GM12873 (cell line): ENCODE measurements at regions not wholly inside any gene's neighbourhood (a gene's known extent, or its start where the extent isn't known, plus 50 kb on each side); places are given as distances from the start of the nearest gene placed in this dataset.

Source experiments
- TF ChIP-seq, protein P1 (sequence below): IDR thresholded peaks from 2 replicates; pipeline ENCODE4 v1.5.1; 2012; ENCODE audit warnings: low read depth, mild to moderate bottlenecking, moderate library complexity, low read length, control low read depth; ENCODE audit not compliant: insufficient read depth; ENCODE audit errors: missing control alignments

- TF ChIP-seq, protein P1, sequence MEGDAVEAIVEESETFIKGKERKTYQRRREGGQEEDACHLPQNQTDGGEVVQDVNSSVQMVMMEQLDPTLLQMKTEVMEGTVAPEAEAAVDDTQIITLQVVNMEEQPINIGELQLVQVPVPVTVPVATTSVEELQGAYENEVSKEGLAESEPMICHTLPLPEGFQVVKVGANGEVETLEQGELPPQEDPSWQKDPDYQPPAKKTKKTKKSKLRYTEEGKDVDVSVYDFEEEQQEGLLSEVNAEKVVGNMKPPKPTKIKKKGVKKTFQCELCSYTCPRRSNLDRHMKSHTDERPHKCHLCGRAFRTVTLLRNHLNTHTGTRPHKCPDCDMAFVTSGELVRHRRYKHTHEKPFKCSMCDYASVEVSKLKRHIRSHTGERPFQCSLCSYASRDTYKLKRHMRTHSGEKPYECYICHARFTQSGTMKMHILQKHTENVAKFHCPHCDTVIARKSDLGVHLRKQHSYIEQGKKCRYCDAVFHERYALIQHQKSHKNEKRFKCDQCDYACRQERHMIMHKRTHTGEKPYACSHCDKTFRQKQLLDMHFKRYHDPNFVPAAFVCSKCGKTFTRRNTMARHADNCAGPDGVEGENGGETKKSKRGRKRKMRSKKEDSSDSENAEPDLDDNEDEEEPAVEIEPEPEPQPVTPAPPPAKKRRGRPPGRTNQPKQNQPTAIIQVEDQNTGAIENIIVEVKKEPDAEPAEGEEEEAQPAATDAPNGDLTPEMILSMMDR: no peak
Observed at GRCh38 chr1:106780066-106780465, 276.4 kb upstream of the PRMT6 start.

GRCh38 chr1:106780806-106781569, 275.5 kb upstream of the PRMT6 start:
- TF ChIP-seq, protein P1: no peak

DNA sequence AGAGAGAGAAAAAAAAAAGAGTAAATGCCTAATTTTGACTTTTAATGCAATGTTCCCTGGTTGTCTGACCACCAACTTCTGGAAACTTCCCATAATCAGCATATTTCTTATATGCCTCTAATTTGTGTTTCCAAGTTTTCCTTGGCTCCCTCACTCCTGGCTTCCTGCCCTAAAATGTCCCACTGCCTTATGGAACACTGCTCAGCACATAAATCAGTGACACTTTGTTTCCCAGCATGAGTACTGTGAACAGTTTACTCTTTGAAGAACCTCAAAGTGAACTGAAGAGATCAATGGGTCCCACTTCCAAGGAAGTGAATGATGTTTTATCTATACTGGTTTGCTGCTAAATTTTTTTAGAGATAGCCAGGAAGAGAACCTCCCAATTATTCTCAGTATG, 271.3 kb upstream of the PRMT6 start:
- TF ChIP-seq, protein P1: no peak

GRCh38 chr1:106787520-106787919, 269.0 kb upstream of the PRMT6 start:
- TF ChIP-seq, protein P1: no peak

DNA sequence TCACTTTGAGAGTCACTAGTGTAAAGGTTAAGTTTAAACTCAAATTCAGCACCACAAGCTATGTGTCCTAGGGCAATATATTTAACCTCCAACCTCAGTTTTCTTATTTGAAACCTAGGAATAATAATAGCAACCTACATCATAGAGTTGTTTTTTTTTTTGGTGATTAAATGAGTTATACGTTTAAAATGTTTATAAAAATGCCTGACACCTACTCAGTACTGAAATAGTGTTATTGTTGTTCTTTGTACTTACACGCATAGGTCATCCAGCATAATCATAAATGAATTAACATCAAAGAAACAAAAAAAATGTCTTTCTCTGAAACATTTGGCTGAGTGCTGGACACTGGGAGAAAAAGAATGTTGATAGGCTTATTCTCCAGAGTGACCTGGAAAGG, 266.8 kb upstream of the PRMT6 start:
- TF ChIP-seq, protein P1: no peak

- TF ChIP-seq, protein P1: no peak
Observed at GRCh38 chr1:106791041-106791440, 265.4 kb upstream of the PRMT6 start.

- TF ChIP-seq, protein P1: no peak
Observed at GRCh38 chr1:106793651-106794050, 262.8 kb upstream of the PRMT6 start.
